H1 (cell line): ENCODE measurements at regions not wholly inside any gene's neighbourhood (a gene's known extent, or its start where the extent isn't known, plus 50 kb on each side); places are given as distances from the start of the nearest gene placed in this dataset.

Experiments used
- BACH1 ChIP-seq: IDR thresholded peaks from 2 replicates; pipeline ENCODE4 v1.6.1; 2012; ENCODE audit warnings: low read length, improper control_type of control experiment
- KDM4A ChIP-seq: IDR thresholded peaks from one replicate; pipeline ENCODE4 v1.7.1; 2012; ENCODE audit warnings: low read depth, mild to moderate bottlenecking, moderate library complexity, low read length, inconsistent platforms; ENCODE audit not compliant: severe bottlenecking
- KDM5A ChIP-seq: fragments of 200-600 bp; IDR thresholded peaks from 2 replicates; pipeline ENCODE4 v1.7.1; 2012; ENCODE audit warnings: mild to moderate bottlenecking, low read length, inconsistent platforms, mixed read lengths
- POLR2A ChIP-seq, 2 experiments: IDR thresholded peaks; 1 replicate in 1 of 2; 2 replicates in 1 of 2; pipeline ENCODE4 v1.6.1; 2011; ENCODE audit warnings: low read depth in 2 of 2, low read length in 2 of 2, mild to moderate bottlenecking in 2 of 2; ENCODE audit errors: control extremely low read depth in 1 of 2
- RBBP5 ChIP-seq: IDR thresholded peaks from 2 replicates; pipeline ENCODE4 v1.7.1; 2012; ENCODE audit warnings: low read depth, mild to moderate bottlenecking, inconsistent platforms, low read length, moderate library complexity, borderline replicate concordance
- TAF1 ChIP-seq: IDR thresholded peaks from 2 replicates; pipeline ENCODE4 v1.6.1; 2011; ENCODE audit warnings: mild to moderate bottlenecking, low read depth, low read length

DNA sequence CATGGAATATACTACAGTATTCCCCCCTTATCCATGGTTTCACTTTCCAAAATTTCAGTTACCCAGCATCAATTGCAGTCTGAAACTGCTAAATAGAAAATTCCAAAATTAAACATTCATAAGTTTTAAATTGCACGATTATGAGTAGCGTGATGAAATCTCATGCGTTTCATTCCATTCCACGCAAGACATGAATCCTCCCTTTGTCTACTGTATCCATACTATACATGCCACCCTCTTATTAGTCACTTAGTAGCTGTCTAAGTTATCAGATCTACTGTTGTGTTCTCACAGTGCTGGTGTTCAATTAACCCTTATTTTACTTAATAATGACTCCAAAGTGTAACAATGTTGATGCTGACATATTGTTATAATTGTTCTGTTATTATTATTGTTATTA lies 261.2 kb upstream of the NDST4 start (continued):
- no peak for TF ChIP-seq RBBP5
- no peak for TF ChIP-seq BACH1
- TF ChIP-seq POLR2A (IDR thresholded peaks at IDR 0.05; ENCODE audit: control extremely low read depth in 1 of 2, low read depth in 2 of 2, low read length in 2 of 2) = no peak
- TF ChIP-seq KDM5A = no peak
- no peak for TF ChIP-seq KDM4A
- no peak for TF ChIP-seq TAF1
- TF ChIP-seq, all 59 proteins: peak for 0
